OCI-LY7 (cell line): ENCODE measurements at regions not wholly inside any gene's neighbourhood (a gene's known extent, or its start where the extent isn't known, plus 50 kb on each side); places are given as distances from the start of the nearest gene placed in this dataset.

ENCODE experiments used
- EZH2phosphoT487 ChIP-seq: fragments of 200-600 bp; sonication (generic); IDR thresholded peaks from 2 replicates; pipeline ENCODE4 v1.6.1; 2018; ENCODE audit warnings: low read depth, borderline replicate concordance, mild to moderate bottlenecking, mixed run types, antibody characterized with exemption, low read length, moderate library complexity, mixed read lengths
- TF ChIP-seq, protein P1 (sequence below): fragments of 200-600 bp; sonication (generic); conservative IDR thresholded peaks from 2 replicates; pipeline ENCODE4 v1.5.1; 2014; ENCODE audit warnings: mild to moderate bottlenecking, antibody characterized with exemption, low read length, moderate library complexity, mixed read lengths

DNA sequence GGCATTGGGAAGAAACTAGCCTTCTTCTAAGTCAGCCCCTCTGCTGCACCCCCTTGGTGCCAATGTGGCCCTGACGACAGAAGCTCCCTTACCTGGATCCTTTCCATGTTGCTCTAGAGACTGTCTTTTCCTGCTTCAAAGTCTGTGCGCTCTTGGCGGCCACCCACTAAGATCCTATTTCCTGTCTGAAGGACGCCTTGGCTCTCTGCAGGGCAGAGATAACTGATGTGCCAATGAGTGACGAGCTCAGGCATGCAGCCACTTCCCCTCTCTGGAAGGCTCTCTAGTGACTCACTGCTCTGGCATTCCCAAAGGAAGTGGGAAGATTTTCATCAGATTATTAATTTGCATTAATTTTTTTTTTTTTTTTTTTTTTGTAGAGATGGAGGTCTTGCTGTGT, 273.5 kb downstream of the CDH20 start:
- TF ChIP-seq, protein P1, sequence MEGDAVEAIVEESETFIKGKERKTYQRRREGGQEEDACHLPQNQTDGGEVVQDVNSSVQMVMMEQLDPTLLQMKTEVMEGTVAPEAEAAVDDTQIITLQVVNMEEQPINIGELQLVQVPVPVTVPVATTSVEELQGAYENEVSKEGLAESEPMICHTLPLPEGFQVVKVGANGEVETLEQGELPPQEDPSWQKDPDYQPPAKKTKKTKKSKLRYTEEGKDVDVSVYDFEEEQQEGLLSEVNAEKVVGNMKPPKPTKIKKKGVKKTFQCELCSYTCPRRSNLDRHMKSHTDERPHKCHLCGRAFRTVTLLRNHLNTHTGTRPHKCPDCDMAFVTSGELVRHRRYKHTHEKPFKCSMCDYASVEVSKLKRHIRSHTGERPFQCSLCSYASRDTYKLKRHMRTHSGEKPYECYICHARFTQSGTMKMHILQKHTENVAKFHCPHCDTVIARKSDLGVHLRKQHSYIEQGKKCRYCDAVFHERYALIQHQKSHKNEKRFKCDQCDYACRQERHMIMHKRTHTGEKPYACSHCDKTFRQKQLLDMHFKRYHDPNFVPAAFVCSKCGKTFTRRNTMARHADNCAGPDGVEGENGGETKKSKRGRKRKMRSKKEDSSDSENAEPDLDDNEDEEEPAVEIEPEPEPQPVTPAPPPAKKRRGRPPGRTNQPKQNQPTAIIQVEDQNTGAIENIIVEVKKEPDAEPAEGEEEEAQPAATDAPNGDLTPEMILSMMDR, result no peak
- no peak for TF ChIP-seq EZH2phosphoT487
